Endothelial cell (in vitro differentiated cells): ENCODE measurements at regions not wholly inside any gene's neighbourhood (a gene's known extent, or its start where the extent isn't known, plus 50 kb on each side); places are given as distances from the start of the nearest gene placed in this dataset.

ENCODE experiments used
- DNase-seq: peaks from one replicate; pipeline ENCODE4 v3.0.0; 2021; ENCODE audit warnings: low spot score
- H3K27ac Mint-ChIP-seq: one replicate; pipeline ENCODE4 v1.8.0; 2021; ENCODE audit warnings: mixed read lengths, inconsistent platforms; ENCODE audit not compliant: unreplicated experiment
- H3K27me3 Mint-ChIP-seq: one replicate; pipeline ENCODE4 v1.8.0; 2021; ENCODE audit warnings: mild to moderate bottlenecking, moderate library complexity, mixed read lengths, inconsistent platforms; ENCODE audit not compliant: unreplicated experiment
- H3K36me3 Mint-ChIP-seq: one replicate; pipeline ENCODE4 v1.8.0; 2021; ENCODE audit warnings: mild to moderate bottlenecking, low read depth, mixed read lengths, inconsistent platforms; ENCODE audit not compliant: unreplicated experiment
- H3K4me1 Mint-ChIP-seq: one replicate; pipeline ENCODE4 v1.8.0; 2021; ENCODE audit warnings: mild to moderate bottlenecking, mixed read lengths, inconsistent platforms; ENCODE audit not compliant: unreplicated experiment
- H3K4me3 Mint-ChIP-seq: one replicate; pipeline ENCODE4 v1.8.0; 2021; ENCODE audit warnings: mild to moderate bottlenecking, mixed read lengths, inconsistent platforms; ENCODE audit not compliant: unreplicated experiment
- H3K9me3 Mint-ChIP-seq: one replicate; pipeline ENCODE4 v1.8.0; 2021; ENCODE audit warnings: mixed read lengths, inconsistent platforms; ENCODE audit not compliant: unreplicated experiment
- TF ChIP-seq, protein P1 (sequence below): fragments of 200-600 bp; sonication (generic); IDR thresholded peaks from one replicate; pipeline ENCODE4 v1.5.0; 2021; ENCODE audit warnings: antibody characterized with exemption; ENCODE audit not compliant: unreplicated experiment

- no peaks in the 10 kb centered on the region for H3K9me3 Mint-ChIP-seq
- no peaks in the 10 kb centered on the region for H3K27me3 Mint-ChIP-seq
- H3K27ac Mint-ChIP-seq = peak overlapping the region; percentile 62
- no peaks in the 10 kb centered on the region for H3K36me3 Mint-ChIP-seq
- DNase-seq = no peak
- TF ChIP-seq, protein P1, sequence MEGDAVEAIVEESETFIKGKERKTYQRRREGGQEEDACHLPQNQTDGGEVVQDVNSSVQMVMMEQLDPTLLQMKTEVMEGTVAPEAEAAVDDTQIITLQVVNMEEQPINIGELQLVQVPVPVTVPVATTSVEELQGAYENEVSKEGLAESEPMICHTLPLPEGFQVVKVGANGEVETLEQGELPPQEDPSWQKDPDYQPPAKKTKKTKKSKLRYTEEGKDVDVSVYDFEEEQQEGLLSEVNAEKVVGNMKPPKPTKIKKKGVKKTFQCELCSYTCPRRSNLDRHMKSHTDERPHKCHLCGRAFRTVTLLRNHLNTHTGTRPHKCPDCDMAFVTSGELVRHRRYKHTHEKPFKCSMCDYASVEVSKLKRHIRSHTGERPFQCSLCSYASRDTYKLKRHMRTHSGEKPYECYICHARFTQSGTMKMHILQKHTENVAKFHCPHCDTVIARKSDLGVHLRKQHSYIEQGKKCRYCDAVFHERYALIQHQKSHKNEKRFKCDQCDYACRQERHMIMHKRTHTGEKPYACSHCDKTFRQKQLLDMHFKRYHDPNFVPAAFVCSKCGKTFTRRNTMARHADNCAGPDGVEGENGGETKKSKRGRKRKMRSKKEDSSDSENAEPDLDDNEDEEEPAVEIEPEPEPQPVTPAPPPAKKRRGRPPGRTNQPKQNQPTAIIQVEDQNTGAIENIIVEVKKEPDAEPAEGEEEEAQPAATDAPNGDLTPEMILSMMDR = no peak
- peaks cover 8% of the 10 kb centered on the region for H3K4me1 Mint-ChIP-seq
- no peak overlapping the region for H3K4me3 Mint-ChIP-seq
Observed at GRCh38 chr5:165786073-165786472, 2280.7 kb downstream of the MAT2B start.

GRCh38 chr5:165795073-165795472, 2289.7 kb downstream of the MAT2B start:
- Mint-ChIP-seq H3K27ac (no peak overlapping the region), H3K36me3 (no peaks in the 10 kb centered on the region), H3K27me3 (no peaks in the 10 kb centered on the region), H3K4me3 (no peak overlapping the region), H3K4me1 (no peaks in the 10 kb centered on the region), H3K9me3 (no peaks in the 10 kb centered on the region)
- no peak for DNase-seq
- TF ChIP-seq, protein P1 = no peak

GRCh38 chr5:165805756-165806155, 2300.3 kb downstream of the MAT2B start:
- Mint-ChIP-seq H3K27me3 (no peaks in the 10 kb centered on the region), H3K4me1 (no peaks in the 10 kb centered on the region), H3K27ac (no peak overlapping the region), H3K9me3 (no peaks in the 10 kb centered on the region), H3K36me3 (no peaks in the 10 kb centered on the region), H3K4me3 (no peak overlapping the region)
- no peak for DNase-seq
- TF ChIP-seq, protein P1 = no peak

DNA sequence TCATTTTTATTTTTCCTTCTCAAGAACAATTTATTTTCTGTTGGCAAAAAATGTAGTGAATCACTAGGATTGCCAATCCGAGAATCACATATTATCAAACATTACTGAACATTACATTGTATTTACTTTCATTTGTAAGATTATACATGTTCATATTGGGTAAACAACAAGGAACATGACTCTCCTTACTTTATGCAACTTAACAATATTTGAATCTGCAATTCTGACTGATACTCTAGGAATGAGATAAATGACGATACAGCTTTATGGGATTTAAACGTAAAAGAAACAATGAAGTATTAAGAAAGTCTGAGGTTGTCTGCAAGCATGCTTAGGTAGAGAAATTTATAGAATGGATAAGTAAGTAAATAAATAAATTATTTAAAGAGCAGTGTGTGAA, 2302.9 kb downstream of the MAT2B start:
- no peak overlapping the region for H3K27ac Mint-ChIP-seq
- no peak for DNase-seq
- no peaks in the 10 kb centered on the region for H3K4me1 Mint-ChIP-seq
- TF ChIP-seq, protein P1 = no peak
- no peaks in the 10 kb centered on the region for H3K9me3 Mint-ChIP-seq
- H3K36me3 Mint-ChIP-seq = no peaks in the 10 kb centered on the region
- no peak overlapping the region for H3K4me3 Mint-ChIP-seq
- no peaks in the 10 kb centered on the region for H3K27me3 Mint-ChIP-seq

DNA sequence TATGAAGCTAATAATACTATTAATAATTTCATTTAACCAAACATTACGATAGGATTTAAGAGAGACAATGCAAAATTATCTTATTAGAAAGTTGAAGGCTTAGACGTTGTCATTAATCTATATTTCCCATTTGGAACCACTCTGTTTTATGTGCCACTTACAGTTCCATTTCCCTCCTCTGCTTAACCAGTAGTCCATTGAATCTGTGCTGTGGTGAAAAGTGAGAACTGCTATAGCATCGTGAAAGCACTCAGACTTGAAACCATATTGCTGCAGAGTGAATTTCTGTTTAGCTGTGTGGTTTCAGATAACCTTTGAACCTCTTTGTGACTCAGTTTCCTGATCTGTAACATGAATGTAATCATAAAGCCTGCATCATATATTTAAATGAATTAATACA, 2304.5 kb downstream of the MAT2B start:
- no peak overlapping the region for H3K4me3 Mint-ChIP-seq
- H3K36me3 Mint-ChIP-seq = no peaks in the 10 kb centered on the region
- H3K27ac Mint-ChIP-seq = no peak overlapping the region
- H3K27me3 Mint-ChIP-seq = no peaks in the 10 kb centered on the region
- H3K4me1 Mint-ChIP-seq = no peaks in the 10 kb centered on the region
- TF ChIP-seq, protein P1 = no peak
- no peaks in the 10 kb centered on the region for H3K9me3 Mint-ChIP-seq
- no peak for DNase-seq
